ENCODE measurements at regions not wholly inside any gene's neighbourhood (a gene's known extent, or its start where the extent isn't known, plus 50 kb on each side); places are given as distances from the start of the nearest gene placed in this dataset.

- in situ Hi-C loops (cut with MboI; ENCODE audit: low sequenced_read_pairs): no loop called here
These were observed 173.9 kb upstream of the SERP2 start for GRCh38 chr13:44199627-44200207.

- in situ Hi-C loops (cut with MboI; ENCODE audit: low sequenced_read_pairs): no loop called here
These were observed 167.2 kb upstream of the SERP2 start for GRCh38 chr13:44206434-44206833.

GRCh38 chr13:44207476-44207875 lies 166.1 kb upstream of the SERP2 start:
- in situ Hi-C loops (cut with MboI; ENCODE audit: low sequenced_read_pairs): no loop called here

GRCh38 chr13:44210525-44210924 lies 163.1 kb upstream of the SERP2 start:
- in situ Hi-C loops (cut with MboI; ENCODE audit: low sequenced_read_pairs): no loop called here

- in situ Hi-C loops (cut with MboI; ENCODE audit: low sequenced_read_pairs): no loop called here
These were observed 162.3 kb upstream of the SERP2 start for GRCh38 chr13:44211286-44211685.

GRCh38 chr13:44211704-44212346 lies 161.8 kb upstream of the SERP2 start:
- in situ Hi-C loops (cut with MboI; ENCODE audit: low sequenced_read_pairs): no loop called here

GRCh38 chr13:44212633-44213396 lies 160.8 kb upstream of the SERP2 start:
- in situ Hi-C loops (cut with MboI; ENCODE audit: low sequenced_read_pairs): no loop called here

GRCh38 chr13:44218501-44219240 lies 155.0 kb upstream of the SERP2 start:
- in situ Hi-C loops (cut with MboI; ENCODE audit: low sequenced_read_pairs): no loop called here

GRCh38 chr13:44219577-44220548 lies 153.8 kb upstream of the SERP2 start:
- in situ Hi-C loops (cut with MboI; ENCODE audit: low sequenced_read_pairs): no loop called here

GRCh38 chr13:44220948-44221347 lies 152.7 kb upstream of the SERP2 start:
- in situ Hi-C loops (cut with MboI; ENCODE audit: low sequenced_read_pairs): no loop called here

GRCh38 chr13:44221657-44222056 lies 152.0 kb upstream of the SERP2 start:
- in situ Hi-C loops (cut with MboI; ENCODE audit: low sequenced_read_pairs): no loop called here

GRCh38 chr13:44223770-44224444 lies 149.7 kb upstream of the SERP2 start:
- in situ Hi-C loops (cut with MboI; ENCODE audit: low sequenced_read_pairs): no loop called here

GRCh38 chr13:44224450-44225149 lies 149.0 kb upstream of the SERP2 start:
- in situ Hi-C loops (cut with MboI; ENCODE audit: low sequenced_read_pairs): no loop called here

- in situ Hi-C loops (cut with MboI; ENCODE audit: low sequenced_read_pairs): no loop called here
These were observed 144.1 kb upstream of the SERP2 start for GRCh38 chr13:44229371-44230030.

GRCh38 chr13:44230071-44230470 lies 143.6 kb upstream of the SERP2 start:
- in situ Hi-C loops (cut with MboI; ENCODE audit: low sequenced_read_pairs): no loop called here

GRCh38 chr13:44230736-44231135 lies 142.9 kb upstream of the SERP2 start:
- in situ Hi-C loops (cut with MboI; ENCODE audit: low sequenced_read_pairs): no loop called here

- in situ Hi-C loops (cut with MboI; ENCODE audit: low sequenced_read_pairs): no loop called here
These were observed 141.7 kb upstream of the SERP2 start for GRCh38 chr13:44231786-44232516.

- in situ Hi-C loops (cut with MboI; ENCODE audit: low sequenced_read_pairs): no loop called here
These were observed 140.8 kb upstream of the SERP2 start for GRCh38 chr13:44232774-44233173.

All from HL-60/S4 treated with retinoic acid at 250 ng/mL for 4 days and 3 days (cell line).